SK-N-SH (cell line): ENCODE measurements at regions not wholly inside any gene's neighbourhood (a gene's known extent, or its start where the extent isn't known, plus 50 kb on each side); places are given as distances from the start of the nearest gene placed in this dataset.

Experiments
- CTCF ChIA-PET: fragments of 300-600, 350-600 bp; formaldehyde crosslinking; extraction: SDS; loops from one replicate; lab custom pipeline; 2021; lab: Yijun Ruan, JAX
- POLR2A ChIA-PET: fragments of 350-600 bp; sonication (Branson Sonifier 250); formaldehyde crosslinking; extraction: SDS; loops from one replicate; lab custom pipeline; 2020; ENCODE audit warnings: antibody characterized with exemption, inconsistent platforms; lab: Yijun Ruan, JAX
- DNase-seq: peaks from one replicate; pipeline ENCODE4 v3.0.0; 2012
- H2AFZ ChIP-seq: fragments of 200-600 bp; sonication (generic); 2 replicates; pipeline ENCODE4 v1.8.1; 2016; ENCODE audit warnings: antibody characterized with exemption, mild to moderate bottlenecking, low read depth
- H3F3A ChIP-seq: fragments of 200-600 bp; sonication (generic); replicated peaks from 2 replicates; pipeline ENCODE3; 2016; ENCODE audit warnings: antibody characterized with exemption, mild to moderate bottlenecking; ENCODE audit not compliant: insufficient read depth
- H3K27ac ChIP-seq, 2 experiments: fragments of 200-500 bp in 1 of 2; fragments of 200-600 bp in 1 of 2; sonication (Bioruptor generic) in 1 of 2; sonication (generic), shearing (Covaris generic) in 1 of 2; 2 replicates each; pipeline versions ENCODE4 v1.5.1 to v1.6.1; 2014 to 2016; ENCODE audit warnings: low read depth in 2 of 2, inconsistent platforms in 1 of 2, low read length in 1 of 2, mild to moderate bottlenecking in 1 of 2, mixed read lengths in 1 of 2
- H3K27me3 ChIP-seq: fragments of 200-600 bp; sonication (generic), shearing (Covaris generic); 2 replicates; pipeline ENCODE4 v1.6.1; 2016; ENCODE audit warnings: mixed run types; ENCODE audit not compliant: insufficient read depth
- H3K36me3 ChIP-seq, 2 experiments: fragments of 200-500 bp in 1 of 2; fragments of 200-600 bp in 1 of 2; sonication (Bioruptor generic) in 1 of 2; sonication (generic) in 1 of 2; replicated peaks in 1 of 2; 2 replicates each; pipeline versions ENCODE3 to v1.5.1; 2014 to 2016; ENCODE audit warnings: low read length in 1 of 2, mild to moderate bottlenecking in 1 of 2; ENCODE audit not compliant: insufficient read depth in 2 of 2, control insufficient read depth in 1 of 2
- H3K4me1 ChIP-seq, 2 experiments: fragments of 200-500 bp in 1 of 2; fragments of 200-600 bp in 1 of 2; sonication (Bioruptor generic) in 1 of 2; sonication (generic), shearing (Covaris generic) in 1 of 2; 2 replicates each; pipeline versions ENCODE4 v1.5.1 to v1.6.1; 2014 to 2016; ENCODE audit warnings: low read depth in 1 of 2, low read length in 1 of 2, mixed run types in 1 of 2; ENCODE audit not compliant: insufficient read depth in 2 of 2, control insufficient read depth in 1 of 2
- H3K4me2 ChIP-seq: fragments of 200-600 bp; sonication (generic), shearing (Covaris generic); 2 replicates; pipeline ENCODE4 v1.6.1; 2017; ENCODE audit warnings: mixed run types
- H3K4me3 ChIP-seq, 2 experiments: fragments of 200-500 bp in 1 of 2; fragments of 200-600 bp in 1 of 2; sonication (Bioruptor generic) in 1 of 2; sonication (generic), shearing (Covaris generic) in 1 of 2; 2 replicates each; pipeline versions ENCODE4 v1.5.1 to v1.8.1; 2014 to 2016; ENCODE audit warnings: low read depth in 2 of 2, inconsistent platforms in 1 of 2, low read length in 1 of 2, mild to moderate bottlenecking in 1 of 2, mixed read lengths in 1 of 2, moderate library complexity in 1 of 2
- H3K79me2 ChIP-seq: fragments of 200-600 bp; sonication (generic); 2 replicates; pipeline ENCODE4 v1.8.1; 2017; ENCODE audit warnings: mild to moderate bottlenecking; ENCODE audit not compliant: insufficient read depth
- H3K9ac ChIP-seq: fragments of 200-600 bp; sonication (generic); 2 replicates; pipeline ENCODE4 v1.6.1; 2017; ENCODE audit warnings: mixed run types
- H3K9me2 ChIP-seq: fragments of 200-600 bp; sonication (generic); 2 replicates; pipeline ENCODE4 v1.6.1; 2017; ENCODE audit warnings: mixed run types
- H3K9me3 ChIP-seq: fragments of 200-600 bp; sonication (generic); 2 replicates; pipeline ENCODE4 v1.6.1; 2017; ENCODE audit warnings: mixed run types, mild to moderate bottlenecking, moderate library complexity
- H4K20me1 ChIP-seq: fragments of 200-600 bp; sonication (generic); 2 replicates; pipeline ENCODE4 v1.6.1; 2017; ENCODE audit warnings: mild to moderate bottlenecking, mixed run types; ENCODE audit not compliant: insufficient read depth
- FOSL2 ChIP-seq: IDR thresholded peaks from 2 replicates; pipeline ENCODE4 v1.4.0; 2012; ENCODE audit warnings: low read depth, mild to moderate bottlenecking, moderate library complexity, borderline replicate concordance
- FOXJ3 ChIP-seq: sonication (generic); formaldehyde crosslinking; IDR thresholded peaks from 2 replicates; pipeline ENCODE4 v1.5.1; 2020; ENCODE audit warnings: mild to moderate bottlenecking, missing genetic modification reagents
- GABPA ChIP-seq: IDR thresholded peaks from 2 replicates; pipeline ENCODE4 v1.4.0; 2012; ENCODE audit warnings: low read depth, mild to moderate bottlenecking
- IRF3 ChIP-seq: fragments of 150-350 bp; IDR thresholded peaks from 2 replicates; pipeline ENCODE4 v1.6.1; 2016; ENCODE audit warnings: mild to moderate bottlenecking, low read depth, low read length
- JUND ChIP-seq: IDR thresholded peaks from 2 replicates; pipeline ENCODE4 v1.4.0; 2012
- PBX3 ChIP-seq: IDR thresholded peaks from 2 replicates; pipeline ENCODE4; 2012
- REST ChIP-seq: IDR thresholded peaks from 2 replicates; pipeline ENCODE4 v1.6.1; 2012; ENCODE audit warnings: mild to moderate bottlenecking, low read depth, low read length, moderate library complexity
- RXRA ChIP-seq: IDR thresholded peaks from 2 replicates; pipeline ENCODE4 v1.4.0; 2012; ENCODE audit warnings: low read depth, mild to moderate bottlenecking, borderline replicate concordance
- SIN3A ChIP-seq: IDR thresholded peaks from 2 replicates; pipeline ENCODE4 v1.6.1; 2012; ENCODE audit warnings: low read depth, mild to moderate bottlenecking, low read length, moderate library complexity, borderline replicate concordance
- SMC3 ChIP-seq: IDR thresholded peaks from 2 replicates; pipeline ENCODE4 v1.6.1; 2012; ENCODE audit warnings: low read depth, low read length, improper control_type of control experiment
- TEAD4 ChIP-seq: IDR thresholded peaks from 2 replicates; pipeline ENCODE4 v1.4.0; 2012; ENCODE audit warnings: mild to moderate bottlenecking, borderline replicate concordance; ENCODE audit not compliant: insufficient read depth
- YY1 ChIP-seq: IDR thresholded peaks from 2 replicates; pipeline ENCODE4 v1.4.0; 2012; ENCODE audit warnings: low read depth, mild to moderate bottlenecking
- TF ChIP-seq, protein P1 (sequence below): IDR thresholded peaks from 2 replicates; pipeline ENCODE4 v1.4.0; 2012; ENCODE audit warnings: low read depth, borderline replicate concordance

GRCh38 chr21:27077501-27077900 lies 110.6 kb upstream of the ADAMTS5 start (continued):
- no peak for TF ChIP-seq REST
- no peak for TF ChIP-seq TEAD4
- TF ChIP-seq IRF3, result no peak
- no peak for TF ChIP-seq PBX3
- TF ChIP-seq JUND, result no peak
- no peak for TF ChIP-seq RXRA
- no peak for TF ChIP-seq FOSL2

GRCh38 chr21:27076025-27076424 lies 109.1 kb upstream of the ADAMTS5 start:
- H3K27me3 ChIP-seq, result no peaks in the 10 kb centered on the region
- no peak overlapping the region for H3K4me3 ChIP-seq
- no peaks in the 10 kb centered on the region for H4K20me1 ChIP-seq
- no peak overlapping the region for H3K9ac ChIP-seq
- POLR2A ChIA-PET, result no interaction called here
- H3K4me1 ChIP-seq, result no peaks in the 10 kb centered on the region
- H2AFZ ChIP-seq, result no peak overlapping the region
- H3K27ac ChIP-seq, result no peak overlapping the region
- no peaks in the 10 kb centered on the region for H3F3A ChIP-seq
- no peaks in the 10 kb centered on the region for H3K9me3 ChIP-seq
- TF ChIP-seq GABPA (no peak), TEAD4 (no peak), SIN3A (no peak), YY1 (no peak), FOXJ3 (no peak), SMC3 (no peak)
- TF ChIP-seq, protein P1, sequence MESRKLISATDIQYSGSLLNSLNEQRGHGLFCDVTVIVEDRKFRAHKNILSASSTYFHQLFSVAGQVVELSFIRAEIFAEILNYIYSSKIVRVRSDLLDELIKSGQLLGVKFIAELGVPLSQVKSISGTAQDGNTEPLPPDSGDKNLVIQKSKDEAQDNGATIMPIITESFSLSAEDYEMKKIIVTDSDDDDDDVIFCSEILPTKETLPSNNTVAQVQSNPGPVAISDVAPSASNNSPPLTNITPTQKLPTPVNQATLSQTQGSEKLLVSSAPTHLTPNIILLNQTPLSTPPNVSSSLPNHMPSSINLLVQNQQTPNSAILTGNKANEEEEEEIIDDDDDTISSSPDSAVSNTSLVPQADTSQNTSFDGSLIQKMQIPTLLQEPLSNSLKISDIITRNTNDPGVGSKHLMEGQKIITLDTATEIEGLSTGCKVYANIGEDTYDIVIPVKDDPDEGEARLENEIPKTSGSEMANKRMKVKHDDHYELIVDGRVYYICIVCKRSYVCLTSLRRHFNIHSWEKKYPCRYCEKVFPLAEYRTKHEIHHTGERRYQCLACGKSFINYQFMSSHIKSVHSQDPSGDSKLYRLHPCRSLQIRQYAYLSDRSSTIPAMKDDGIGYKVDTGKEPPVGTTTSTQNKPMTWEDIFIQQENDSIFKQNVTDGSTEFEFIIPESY, result no peak
- H3K4me2 ChIP-seq, result no peak overlapping the region
- no peaks in the 10 kb centered on the region for H3K9me2 ChIP-seq
- no peaks in the 10 kb centered on the region for H3K79me2 ChIP-seq
- H3K36me3 ChIP-seq, result no peaks in the 10 kb centered on the region
- CTCF ChIA-PET, result no interaction called here
- DNase-seq, result no peak
